SK-N-SH treated with all-trans-retinoic acid at 6 μM for 48 hours (cell line): ENCODE measurements at regions not wholly inside any gene's neighbourhood (a gene's known extent, or its start where the extent isn't known, plus 50 kb on each side); places are given as distances from the start of the nearest gene placed in this dataset.

Experiments
- ATAC-seq: fragments of 200-7000 bp; cut with Tn5 transposase; 3 replicates; pipeline ENCODE4 v1.9.1; 2020; ENCODE audit warnings: mild to moderate bottlenecking, moderate library complexity
- ARNTL ChIP-seq: fragments of 450-650 bp; formaldehyde crosslinking; IDR thresholded peaks from 2 replicates; pipeline ENCODE4 v1.5.0; 2020; ENCODE audit warnings: low read depth, mild to moderate bottlenecking, moderate library complexity, borderline replicate concordance
- BACH2 ChIP-seq: fragments of 250-450 bp; sonication (Bioruptor Pico); IDR thresholded peaks from 2 replicates; pipeline ENCODE4 v1.9.0; 2021; ENCODE audit warnings: mild to moderate bottlenecking, borderline replicate concordance
- CREB5 ChIP-seq: fragments of 250-450 bp; sonication (Bioruptor Pico); IDR thresholded peaks from 2 replicates; pipeline ENCODE4 v1.5.1; 2020; ENCODE audit warnings: low read depth, mild to moderate bottlenecking, moderate library complexity
- CSDC2 ChIP-seq: fragments of 250-450 bp; sonication (Bioruptor Pico); IDR thresholded peaks from 2 replicates; pipeline ENCODE4 v1.5.0; 2020; ENCODE audit warnings: mild to moderate bottlenecking, moderate library complexity
- CSRNP3 ChIP-seq: fragments of 250-450 bp; sonication (Bioruptor Pico); IDR thresholded peaks from 2 replicates; pipeline ENCODE4 v1.5.1; 2021; ENCODE audit warnings: mild to moderate bottlenecking, moderate library complexity
- ESRRG ChIP-seq: fragments of 250-450 bp; sonication (Bioruptor Pico); IDR thresholded peaks from 2 replicates; pipeline ENCODE4 v1.6.1; 2021; ENCODE audit warnings: mild to moderate bottlenecking
- GLIS3 ChIP-seq: fragments of 250-450 bp; sonication (Bioruptor Pico); IDR thresholded peaks from 2 replicates; pipeline ENCODE4 v1.5.0; 2020; ENCODE audit warnings: mild to moderate bottlenecking, moderate library complexity
- ISL1 ChIP-seq: fragments of 250-450 bp; sonication (Bioruptor Pico); IDR thresholded peaks from 2 replicates; pipeline ENCODE4 v2.1.2; 2022; ENCODE audit warnings: mild to moderate bottlenecking, moderate library complexity
- OSR1 ChIP-seq: fragments of 250-450 bp; sonication (Bioruptor Pico); IDR thresholded peaks from 2 replicates; pipeline ENCODE4 v1.8.0; 2022; ENCODE audit warnings: moderate library complexity, mild to moderate bottlenecking, inconsistent platforms
- POU6F1 ChIP-seq: fragments of 250-450 bp; sonication (Bioruptor Pico); IDR thresholded peaks from 2 replicates; pipeline ENCODE4 v1.8.0; 2021; ENCODE audit warnings: low read depth, mild to moderate bottlenecking, moderate library complexity, borderline replicate concordance
- PPARA ChIP-seq: fragments of 250-450 bp; sonication (Bioruptor Pico); IDR thresholded peaks from 2 replicates; pipeline ENCODE4 v1.5.0; 2020; ENCODE audit warnings: mild to moderate bottlenecking, borderline replicate concordance
- RARB ChIP-seq: fragments of 250-450 bp; sonication (Bioruptor Pico); IDR thresholded peaks from 2 replicates; pipeline ENCODE4 v1.8.0; 2021; ENCODE audit warnings: mild to moderate bottlenecking, moderate library complexity
- SNAI2 ChIP-seq: fragments of 250-450 bp; sonication (Bioruptor Pico); IDR thresholded peaks from 2 replicates; pipeline ENCODE4 v1.5.0; 2020; ENCODE audit warnings: mild to moderate bottlenecking, moderate library complexity
- TCF4 ChIP-seq: fragments of 250-450 bp; sonication (Bioruptor Pico); IDR thresholded peaks from 2 replicates; pipeline ENCODE4 v1.8.0; 2021; ENCODE audit warnings: mild to moderate bottlenecking, moderate library complexity, borderline replicate concordance
- TOX ChIP-seq: fragments of 250-450 bp; sonication (Bioruptor Pico); IDR thresholded peaks from 2 replicates; pipeline ENCODE4 v1.8.0; 2021; ENCODE audit warnings: mild to moderate bottlenecking, moderate library complexity, borderline replicate concordance
- TSHZ2 ChIP-seq: fragments of 250-450 bp; sonication (Bioruptor Pico); IDR thresholded peaks from 2 replicates; pipeline ENCODE4 v1.5.0; 2020; ENCODE audit warnings: mild to moderate bottlenecking, moderate library complexity
- ZC3H10 ChIP-seq: fragments of 250-450 bp; sonication (Bioruptor Pico); IDR thresholded peaks from 2 replicates; pipeline ENCODE4 v1.5.1; 2021; ENCODE audit warnings: mild to moderate bottlenecking, moderate library complexity
- ZFP3 ChIP-seq: fragments of 250-450 bp; sonication (Bioruptor Pico); IDR thresholded peaks from 2 replicates; pipeline ENCODE4 v1.5.0; 2020; ENCODE audit warnings: mild to moderate bottlenecking, moderate library complexity
- ZFP30 ChIP-seq: fragments of 450-650 bp; formaldehyde crosslinking; IDR thresholded peaks from 2 replicates; pipeline ENCODE4 v1.5.0; 2022; ENCODE audit warnings: mild to moderate bottlenecking, moderate library complexity
- ZNF565 ChIP-seq: fragments of 450-650 bp; formaldehyde crosslinking; conservative IDR thresholded peaks from 2 replicates; pipeline ENCODE4 v1.5.0; 2020; ENCODE audit warnings: low read depth, mild to moderate bottlenecking, moderate library complexity
- ZNF70 ChIP-seq: fragments of 450-650 bp; formaldehyde crosslinking; IDR thresholded peaks from 2 replicates; pipeline ENCODE4 v1.5.0; 2020; ENCODE audit warnings: mild to moderate bottlenecking, moderate library complexity
- ZNF8 ChIP-seq: fragments of 450-650 bp; formaldehyde crosslinking; IDR thresholded peaks from 2 replicates; pipeline ENCODE4 v1.5.0; 2020; ENCODE audit warnings: mild to moderate bottlenecking, moderate library complexity

GRCh38 chr10:130474591-130474990 is 338.4 kb downstream of the GLRX3 start:
- ATAC-seq = no peak
- no peak for TF ChIP-seq ZC3H10 (CRISPR knock-in tag)
- no peak for TF ChIP-seq CREB5 (CRISPR knock-in tag)
- TF ChIP-seq OSR1 = no peak
- no peak for TF ChIP-seq ARNTL
- TF ChIP-seq ISL1 (CRISPR knock-in tag) = no peak
- no peak for TF ChIP-seq CSDC2 (CRISPR knock-in tag)
- TF ChIP-seq TCF4 = no peak
- TF ChIP-seq RARB (CRISPR knock-in tag) = no peak
- no peak for TF ChIP-seq ZNF70 (CRISPR knock-in tag)
- TF ChIP-seq ESRRG (CRISPR knock-in tag) = no peak
- no peak for TF ChIP-seq TSHZ2 (CRISPR knock-in tag)
- TF ChIP-seq POU6F1 = no peak
- TF ChIP-seq TOX (CRISPR knock-in tag) = no peak
- TF ChIP-seq ZNF8 (CRISPR knock-in tag) = no peak

GRCh38 chr10:130477360-130477759 is 341.2 kb downstream of the GLRX3 start:
- no peak for ATAC-seq
- TF ChIP-seq ZNF8 (CRISPR knock-in tag) (no peak), CSRNP3 (no peak), TSHZ2 (CRISPR knock-in tag) (no peak), ZC3H10 (CRISPR knock-in tag) (no peak), TCF4 (no peak), GLIS3 (no peak), POU6F1 (no peak), RARB (CRISPR knock-in tag) (no peak), SNAI2 (CRISPR knock-in tag) (no peak), ISL1 (CRISPR knock-in tag) (no peak), CSDC2 (CRISPR knock-in tag) (no peak), BACH2 (CRISPR knock-in tag) (no peak)

- ATAC-seq = no peak
- TF ChIP-seq RARB (CRISPR knock-in tag) (no peak), OSR1 (no peak), SNAI2 (CRISPR knock-in tag) (no peak), ZFP30 (CRISPR knock-in tag) (no peak), CSDC2 (CRISPR knock-in tag) (no peak), GLIS3 (no peak), CREB5 (CRISPR knock-in tag) (no peak), TOX (CRISPR knock-in tag) (no peak), PPARA (CRISPR knock-in tag) (no peak), CSRNP3 (no peak), ZNF70 (CRISPR knock-in tag) (no peak), ZNF565 (CRISPR knock-in tag) (no peak), ZFP3 (CRISPR knock-in tag) (no peak)
Measured at GRCh38 chr10:130479146-130479545, 343.0 kb downstream of the GLRX3 start.
